GM23338 (cell line): ENCODE measurements at regions not wholly inside any gene's neighbourhood (a gene's known extent, or its start where the extent isn't known, plus 50 kb on each side); places are given as distances from the start of the nearest gene placed in this dataset.

Experiments
- CREB1 ChIP-seq: fragments of 250-450 bp; sonication (Bioruptor Pico); IDR thresholded peaks from 2 replicates; pipeline ENCODE4 v1.5.0; 2020; ENCODE audit warnings: low read depth, mild to moderate bottlenecking, moderate library complexity
- EZH2 ChIP-seq: fragments of 200-600 bp; sonication (generic); IDR thresholded peaks from one replicate; pipeline ENCODE4 v1.8.0; 2017; ENCODE audit warnings: antibody characterized with exemption, mild to moderate bottlenecking, low read depth; ENCODE audit not compliant: unreplicated experiment
- EZH2phosphoT487 ChIP-seq: fragments of 200-600 bp; sonication (generic); IDR thresholded peaks from one replicate; pipeline ENCODE4 v1.8.1; 2018; ENCODE audit warnings: antibody characterized with exemption; ENCODE audit not compliant: unreplicated experiment
- JUNB ChIP-seq: IDR thresholded peaks from one replicate; pipeline ENCODE4 v1.6.1; 2016; ENCODE audit warnings: antibody characterized with exemption; ENCODE audit not compliant: unreplicated experiment
- NANOG ChIP-seq: IDR thresholded peaks from 2 replicates; pipeline ENCODE4 v1.6.1; 2016; ENCODE audit warnings: antibody characterized with exemption, borderline replicate concordance
- POLR2AphosphoS5 ChIP-seq: IDR thresholded peaks from 2 replicates; pipeline ENCODE4 v1.6.1; 2016; ENCODE audit warnings: antibody characterized with exemption, low read depth
- STAT1 ChIP-seq: IDR thresholded peaks from one replicate; pipeline ENCODE4 v1.6.1; 2016; ENCODE audit warnings: antibody characterized with exemption; ENCODE audit not compliant: unreplicated experiment
- ZNF331 ChIP-seq: fragments of 250-450 bp; sonication (Bioruptor Pico); IDR thresholded peaks from 2 replicates; pipeline ENCODE4 v1.5.0; 2020; ENCODE audit warnings: low read depth, mild to moderate bottlenecking, moderate library complexity
- TF ChIP-seq, protein P1 (sequence below), 2 experiments: fragments of 200-600 bp in 1 of 2; sonication (generic) in 1 of 2; conservative IDR thresholded peaks; 2 replicates each; pipeline versions ENCODE4 v1.5.1 to v1.6.1; 2016 to 2017; ENCODE audit warnings: antibody characterized with exemption in 2 of 2, low read depth in 2 of 2, mild to moderate bottlenecking in 2 of 2, moderate library complexity in 1 of 2
- TF ChIP-seq, protein P2 (sequence below): IDR thresholded peaks from one replicate; pipeline ENCODE4 v1.6.1; 2018; ENCODE audit warnings: antibody characterized with exemption; ENCODE audit not compliant: unreplicated experiment

GRCh38 chr2:57146951-57147350 is 899.7 kb upstream of the VRK2 start:
- TF ChIP-seq, protein P1, sequence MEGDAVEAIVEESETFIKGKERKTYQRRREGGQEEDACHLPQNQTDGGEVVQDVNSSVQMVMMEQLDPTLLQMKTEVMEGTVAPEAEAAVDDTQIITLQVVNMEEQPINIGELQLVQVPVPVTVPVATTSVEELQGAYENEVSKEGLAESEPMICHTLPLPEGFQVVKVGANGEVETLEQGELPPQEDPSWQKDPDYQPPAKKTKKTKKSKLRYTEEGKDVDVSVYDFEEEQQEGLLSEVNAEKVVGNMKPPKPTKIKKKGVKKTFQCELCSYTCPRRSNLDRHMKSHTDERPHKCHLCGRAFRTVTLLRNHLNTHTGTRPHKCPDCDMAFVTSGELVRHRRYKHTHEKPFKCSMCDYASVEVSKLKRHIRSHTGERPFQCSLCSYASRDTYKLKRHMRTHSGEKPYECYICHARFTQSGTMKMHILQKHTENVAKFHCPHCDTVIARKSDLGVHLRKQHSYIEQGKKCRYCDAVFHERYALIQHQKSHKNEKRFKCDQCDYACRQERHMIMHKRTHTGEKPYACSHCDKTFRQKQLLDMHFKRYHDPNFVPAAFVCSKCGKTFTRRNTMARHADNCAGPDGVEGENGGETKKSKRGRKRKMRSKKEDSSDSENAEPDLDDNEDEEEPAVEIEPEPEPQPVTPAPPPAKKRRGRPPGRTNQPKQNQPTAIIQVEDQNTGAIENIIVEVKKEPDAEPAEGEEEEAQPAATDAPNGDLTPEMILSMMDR (conservative IDR thresholded peaks at IDR 0.05; ENCODE audit: low read depth in 2 of 2), result peak in 1 of 2 experiments; percentile 28; a peak in 2 of 4 replicates
- TF ChIP-seq POLR2AphosphoS5 (no peak), EZH2 (no peak), EZH2phosphoT487 (no peak), NANOG (no peak), CREB1 (CRISPR knock-in tag) (no peak), JUNB (no peak), ZNF331 (CRISPR knock-in tag) (no peak), STAT1 (no peak)
- TF ChIP-seq, protein P2, sequence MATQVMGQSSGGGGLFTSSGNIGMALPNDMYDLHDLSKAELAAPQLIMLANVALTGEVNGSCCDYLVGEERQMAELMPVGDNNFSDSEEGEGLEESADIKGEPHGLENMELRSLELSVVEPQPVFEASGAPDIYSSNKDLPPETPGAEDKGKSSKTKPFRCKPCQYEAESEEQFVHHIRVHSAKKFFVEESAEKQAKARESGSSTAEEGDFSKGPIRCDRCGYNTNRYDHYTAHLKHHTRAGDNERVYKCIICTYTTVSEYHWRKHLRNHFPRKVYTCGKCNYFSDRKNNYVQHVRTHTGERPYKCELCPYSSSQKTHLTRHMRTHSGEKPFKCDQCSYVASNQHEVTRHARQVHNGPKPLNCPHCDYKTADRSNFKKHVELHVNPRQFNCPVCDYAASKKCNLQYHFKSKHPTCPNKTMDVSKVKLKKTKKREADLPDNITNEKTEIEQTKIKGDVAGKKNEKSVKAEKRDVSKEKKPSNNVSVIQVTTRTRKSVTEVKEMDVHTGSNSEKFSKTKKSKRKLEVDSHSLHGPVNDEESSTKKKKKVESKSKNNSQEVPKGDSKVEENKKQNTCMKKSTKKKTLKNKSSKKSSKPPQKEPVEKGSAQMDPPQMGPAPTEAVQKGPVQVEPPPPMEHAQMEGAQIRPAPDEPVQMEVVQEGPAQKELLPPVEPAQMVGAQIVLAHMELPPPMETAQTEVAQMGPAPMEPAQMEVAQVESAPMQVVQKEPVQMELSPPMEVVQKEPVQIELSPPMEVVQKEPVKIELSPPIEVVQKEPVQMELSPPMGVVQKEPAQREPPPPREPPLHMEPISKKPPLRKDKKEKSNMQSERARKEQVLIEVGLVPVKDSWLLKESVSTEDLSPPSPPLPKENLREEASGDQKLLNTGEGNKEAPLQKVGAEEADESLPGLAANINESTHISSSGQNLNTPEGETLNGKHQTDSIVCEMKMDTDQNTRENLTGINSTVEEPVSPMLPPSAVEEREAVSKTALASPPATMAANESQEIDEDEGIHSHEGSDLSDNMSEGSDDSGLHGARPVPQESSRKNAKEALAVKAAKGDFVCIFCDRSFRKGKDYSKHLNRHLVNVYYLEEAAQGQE, result no peak
